ENCODE measurements at regions not wholly inside any gene's neighbourhood (a gene's known extent, or its start where the extent isn't known, plus 50 kb on each side); places are given as distances from the start of the nearest gene placed in this dataset.
A peak's percentile ranks its signal among the peaks of the same experiment; 100 is the strongest.
"Not testable (repeated sequence)": the region's sequence is repeated elsewhere in the genome, so short reads cannot be mapped to it uniquely, and the experiment has no call there.

DNA sequence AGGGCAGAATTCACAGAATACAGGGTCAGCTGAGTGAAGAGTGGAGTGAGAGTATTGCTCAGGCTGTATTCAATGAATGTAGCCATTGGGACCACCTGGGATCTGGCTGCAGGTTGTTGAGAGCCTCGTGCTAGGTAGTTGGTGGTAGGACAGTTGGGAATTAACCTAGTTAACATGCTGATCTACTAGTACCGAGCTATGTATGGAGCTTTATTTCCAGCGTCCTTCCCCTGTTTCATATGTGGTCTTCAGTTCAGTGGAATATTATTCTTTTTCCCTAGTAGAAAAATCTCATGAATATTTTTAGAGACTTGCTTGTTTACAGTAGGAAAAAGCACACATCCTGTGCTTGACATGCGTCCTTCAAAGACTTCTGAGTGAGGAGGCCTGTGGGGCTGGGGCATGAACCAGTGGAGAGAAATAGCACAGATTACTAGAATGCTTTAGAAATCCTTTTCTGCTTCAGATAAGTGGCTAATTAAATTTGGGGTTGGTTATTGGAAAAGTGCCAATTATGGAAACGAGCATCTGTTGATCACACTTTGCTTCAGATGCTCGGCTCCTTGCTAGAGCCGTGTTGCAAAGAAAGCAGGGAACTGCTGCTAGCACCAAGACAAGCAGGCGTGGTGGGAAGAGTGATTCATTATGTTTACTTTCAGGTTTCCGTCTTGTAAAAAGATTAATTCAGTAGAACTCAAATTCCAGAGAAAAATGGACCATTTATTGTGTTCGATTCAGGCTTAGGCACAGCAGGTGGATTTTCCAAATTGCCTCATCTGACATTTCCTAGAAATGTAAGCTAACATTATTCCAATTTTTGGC lies 53.6 kb downstream of the ARF6 start:
- no peak for DNase-seq (ENCODE audit: low spot score)

DNA sequence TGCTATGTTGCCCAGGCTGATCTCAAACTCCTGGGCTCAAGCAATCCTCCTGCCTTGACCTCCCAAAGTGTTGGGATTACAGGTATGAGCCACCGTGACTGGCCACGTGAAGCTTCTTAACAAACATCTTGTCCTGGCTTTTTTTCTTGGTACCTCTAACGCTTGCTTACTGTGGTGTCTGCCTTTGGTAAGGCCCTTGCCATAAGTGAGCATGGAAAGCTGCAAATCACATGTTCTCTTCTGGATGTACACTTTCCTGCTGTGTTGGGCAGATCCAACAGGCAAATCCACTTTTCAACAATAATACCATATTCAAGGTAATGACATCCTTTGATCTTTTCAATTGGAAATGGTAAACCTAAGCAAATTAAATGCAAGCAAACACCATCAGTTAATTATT lies 54.6 kb downstream of the ARF6 start:
- no peak for DNase-seq (ENCODE audit: low spot score)

GRCh38 chr14:49950275-49951228 lies 57.7 kb downstream of the ARF6 start:
- DNase-seq (ENCODE audit: low spot score) = no peak

GRCh38 chr14:49951229-49951607 lies 58.3 kb downstream of the ARF6 start:
- no peak for DNase-seq (ENCODE audit: low spot score)

DNA sequence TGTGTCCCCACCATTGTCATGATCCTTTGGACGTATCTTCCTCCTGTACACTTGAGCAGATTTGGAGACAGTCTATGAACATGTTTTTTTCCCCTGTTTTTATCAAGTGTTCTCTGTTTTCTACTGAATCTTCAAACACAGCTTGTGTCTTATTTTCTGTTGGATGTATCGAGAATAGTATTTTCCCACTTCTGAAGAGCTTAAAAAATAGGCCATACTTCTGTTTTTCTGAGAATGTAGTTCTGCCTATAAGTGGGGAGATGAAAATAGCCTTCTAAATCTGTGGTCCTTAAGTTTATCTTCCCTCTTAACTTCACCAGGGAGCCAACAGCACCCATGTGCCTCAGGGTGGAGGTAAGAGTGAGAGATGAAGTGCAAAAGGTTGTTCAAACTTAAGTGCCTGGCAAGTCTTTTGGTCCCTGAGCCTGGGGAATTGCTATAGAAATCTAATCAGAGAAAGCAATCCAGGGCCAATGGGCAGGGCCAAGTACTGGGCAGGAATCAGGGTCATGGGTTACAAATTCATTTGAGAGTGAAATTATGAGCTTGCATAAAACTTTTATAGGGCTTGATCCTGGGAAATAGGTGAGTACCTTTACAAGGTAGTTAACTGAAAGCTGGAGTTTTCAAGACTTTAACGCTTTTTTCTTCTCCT lies 58.9 kb downstream of the ARF6 start:
- no peak for DNase-seq (ENCODE audit: low spot score)

GRCh38 chr14:49953196-49953595 lies 60.3 kb downstream of the ARF6 start:
- no peak for DNase-seq (ENCODE audit: low spot score)

DNA sequence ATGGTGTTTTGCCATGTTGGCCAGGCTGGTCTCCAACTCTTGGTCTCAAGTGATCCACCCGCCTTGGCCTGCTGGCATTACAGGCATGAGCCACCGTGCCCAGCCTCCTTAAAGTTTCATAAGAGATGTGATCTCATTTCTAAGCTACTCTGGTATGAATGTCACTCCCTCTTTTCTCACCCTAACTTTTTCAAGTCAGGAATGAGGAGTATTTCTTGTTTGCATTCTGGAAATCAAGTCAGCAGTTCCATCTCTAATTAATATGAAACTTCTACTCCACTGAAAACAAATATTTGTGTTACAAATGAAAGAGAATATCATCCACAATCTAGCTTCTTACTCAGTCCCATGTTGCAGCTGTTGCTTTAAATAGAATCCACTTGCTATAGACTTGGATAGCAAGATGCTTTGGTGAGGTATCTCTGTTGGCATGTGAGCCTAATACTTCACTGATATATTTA lies 61.3 kb downstream of the ARF6 start:
- DNase-seq (ENCODE audit: low spot score) = no peak

- no peak for DNase-seq (ENCODE audit: low spot score)
These were observed 62.1 kb downstream of the ARF6 start for GRCh38 chr14:49955024-49955423.

DNA sequence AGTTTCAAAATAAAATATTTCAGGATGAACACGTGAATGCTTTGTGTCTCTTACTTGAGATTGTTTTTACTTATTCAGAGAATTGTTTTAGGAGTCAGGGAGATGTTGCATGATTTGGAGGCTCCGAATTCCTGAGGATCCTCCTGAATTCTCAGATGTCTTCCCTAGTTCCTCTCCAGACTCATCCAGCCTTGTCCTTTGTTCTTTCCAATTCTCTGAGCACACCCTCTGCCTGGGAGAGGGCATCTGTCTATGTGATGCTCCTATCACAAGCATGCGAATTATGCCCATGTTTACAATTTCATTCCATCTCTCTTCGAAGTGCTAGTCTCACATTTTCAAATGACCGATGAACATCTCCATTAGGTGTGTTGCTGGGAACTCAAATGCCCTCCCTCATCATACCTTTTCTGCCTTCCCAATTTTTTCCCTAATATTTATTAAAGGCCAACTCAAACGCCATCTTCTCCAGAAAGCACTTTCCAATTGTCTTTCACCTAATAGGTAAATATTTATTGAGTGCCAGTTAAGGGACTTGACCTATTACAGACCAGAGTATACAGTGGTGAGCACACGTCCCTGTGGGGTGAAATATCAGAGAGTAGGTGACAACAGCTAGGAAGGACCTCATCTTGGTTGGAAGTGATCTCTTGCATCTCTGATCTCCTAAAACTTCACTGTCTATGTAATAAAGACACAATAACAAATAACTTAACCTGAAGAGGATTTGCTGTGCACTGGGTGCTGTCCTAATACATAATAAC lies 64.4 kb downstream of the ARF6 start:
- DNase-seq (ENCODE audit: low spot score) = no peak

GRCh38 chr14:49959822-49960408 lies 67.0 kb downstream of the ARF6 start:
- DNase-seq (ENCODE audit: low spot score) = no peak

- DNase-seq (ENCODE audit: low spot score) = no peak
These were observed 67.6 kb downstream of the ARF6 start for GRCh38 chr14:49960453-49960852.

- no peak for DNase-seq (ENCODE audit: low spot score)
These were observed 68.7 kb downstream of the ARF6 start for GRCh38 chr14:49961270-49962222.

GRCh38 chr14:49962621-49963020 lies 69.7 kb downstream of the ARF6 start:
- no peak for DNase-seq (ENCODE audit: low spot score)

- DNase-seq (ENCODE audit: low spot score) = not testable (repeated sequence)
These were observed 72.3 kb downstream of the ARF6 start for GRCh38 chr14:49965068-49965651.

DNA sequence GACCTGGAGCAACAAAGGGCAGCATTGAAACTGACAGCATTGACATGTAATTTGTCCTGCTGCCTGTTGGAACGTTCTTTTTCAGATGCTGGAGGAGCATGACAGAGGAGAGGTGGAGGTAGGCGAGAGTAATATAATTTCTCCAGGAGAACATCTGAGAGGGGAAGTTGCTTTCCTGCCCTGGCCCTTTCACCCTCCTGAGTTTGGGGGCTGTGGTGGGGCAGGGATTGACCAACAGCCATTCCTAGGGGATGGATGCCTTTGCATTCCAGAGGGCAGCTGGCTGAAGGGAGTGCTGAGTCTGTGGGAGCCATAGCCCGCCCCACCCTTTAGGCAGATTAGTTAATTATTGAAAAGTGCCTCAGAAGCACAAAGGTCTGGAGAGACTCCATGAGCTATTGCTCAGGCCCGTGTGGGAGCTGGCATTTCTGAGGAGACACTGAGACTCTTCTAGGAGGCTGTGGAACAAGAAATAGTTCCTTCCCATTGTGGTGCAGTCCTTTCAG lies 73.5 kb downstream of the ARF6 start:
- peak; percentile 54 for DNase-seq (ENCODE audit: low spot score)

DNA sequence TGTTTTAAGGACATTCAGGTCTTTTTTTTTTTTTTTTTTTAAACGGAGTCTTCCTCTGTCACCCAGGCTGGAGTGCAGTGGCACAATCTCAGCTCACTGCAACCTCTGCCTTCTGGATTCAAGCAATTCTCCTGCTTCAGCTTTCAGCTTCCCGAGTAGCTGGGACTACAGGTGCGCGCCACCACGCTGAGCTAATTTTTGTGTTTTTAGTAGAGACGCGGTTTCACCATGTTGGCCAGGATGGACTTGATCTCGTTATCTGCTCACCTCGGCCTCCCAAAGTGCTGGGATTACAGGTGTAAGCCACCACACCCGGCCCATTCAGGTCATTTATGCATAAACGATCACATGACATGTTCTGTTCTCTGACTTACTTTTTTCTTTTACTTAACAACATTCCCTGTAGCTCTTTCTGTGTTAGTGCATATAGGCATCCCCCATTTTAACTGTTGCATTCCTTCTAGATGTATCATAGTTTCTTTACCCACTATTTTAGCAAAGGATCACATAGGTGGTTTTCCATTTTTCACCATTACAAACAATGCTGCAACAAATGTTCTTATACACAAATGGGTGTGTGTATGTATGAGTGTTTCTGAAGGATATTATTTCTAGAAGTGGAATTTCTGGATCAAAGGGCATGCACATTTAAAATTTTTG lies 74.2 kb downstream of the ARF6 start:
- DNase-seq (ENCODE audit: low spot score) = no peak

DNA sequence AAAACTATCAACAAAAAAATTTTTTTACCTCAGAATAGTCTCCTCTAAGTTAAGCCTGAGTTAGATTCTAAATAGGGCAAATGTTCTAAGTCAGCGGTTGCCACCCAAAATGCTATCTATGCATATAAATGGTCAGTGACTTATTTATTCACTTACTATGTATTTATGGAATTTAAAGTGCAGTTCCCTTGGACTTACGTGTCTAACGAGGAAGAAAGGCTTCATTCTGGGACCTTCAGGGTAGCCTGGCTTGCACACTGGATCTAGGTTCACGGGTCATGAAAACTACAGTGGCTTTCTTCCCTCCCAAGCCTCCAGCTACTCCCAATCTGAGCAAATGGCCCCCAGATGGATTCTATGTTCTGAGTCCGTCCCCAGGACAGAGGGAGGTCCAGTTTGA lies 77.1 kb downstream of the ARF6 start:
- no peak for DNase-seq (ENCODE audit: low spot score)

DNA sequence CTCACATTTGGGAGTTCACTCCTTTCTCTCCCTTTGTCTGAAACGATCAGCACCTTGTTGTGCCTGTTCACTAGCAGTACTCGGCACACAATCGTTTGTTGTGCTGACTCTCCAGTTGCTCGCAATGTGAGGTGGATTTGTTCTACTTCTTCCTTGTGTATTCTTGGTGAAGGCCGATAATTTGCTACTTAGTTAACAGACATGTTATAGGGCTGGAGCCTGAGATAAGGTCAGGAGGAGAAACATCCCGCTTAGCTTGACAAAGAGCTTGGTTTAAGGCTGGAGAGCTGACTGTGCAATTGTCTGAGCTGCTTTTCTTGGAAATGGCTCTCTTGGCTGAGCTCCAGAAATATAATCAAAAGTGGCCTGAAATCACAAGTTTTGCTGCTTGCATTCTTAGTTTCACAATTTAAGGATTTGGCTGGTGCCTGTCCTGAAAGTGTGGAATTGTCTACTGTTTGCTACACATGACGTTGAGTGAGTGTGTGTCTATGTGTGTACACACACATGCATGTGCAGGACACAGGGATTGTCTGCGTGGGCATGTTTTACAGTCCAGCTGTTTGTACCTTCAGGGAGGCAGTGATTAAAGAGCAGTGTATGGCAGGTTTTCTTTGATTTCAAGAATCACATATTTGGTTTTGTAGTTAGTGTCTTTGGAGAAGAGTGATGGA lies 77.7 kb downstream of the ARF6 start:
- no peak for DNase-seq (ENCODE audit: low spot score)

Data from HuH-7 (cell line).